WI38 (cell line): ENCODE measurements at regions not wholly inside any gene's neighbourhood (a gene's known extent, or its start where the extent isn't known, plus 50 kb on each side); places are given as distances from the start of the nearest gene placed in this dataset.

Experiments
- H3K4me3 ChIP-seq: 2 replicates; pipeline ENCODE4 v1.5.1; 2011; ENCODE audit warnings: low read depth, mild to moderate bottlenecking, control low read depth, low read length
- TF ChIP-seq, protein P1 (sequence below): IDR thresholded peaks from 2 replicates; pipeline ENCODE4 v1.5.1; 2012; ENCODE audit warnings: low read depth, mild to moderate bottlenecking, control low read depth, low read length

DNA sequence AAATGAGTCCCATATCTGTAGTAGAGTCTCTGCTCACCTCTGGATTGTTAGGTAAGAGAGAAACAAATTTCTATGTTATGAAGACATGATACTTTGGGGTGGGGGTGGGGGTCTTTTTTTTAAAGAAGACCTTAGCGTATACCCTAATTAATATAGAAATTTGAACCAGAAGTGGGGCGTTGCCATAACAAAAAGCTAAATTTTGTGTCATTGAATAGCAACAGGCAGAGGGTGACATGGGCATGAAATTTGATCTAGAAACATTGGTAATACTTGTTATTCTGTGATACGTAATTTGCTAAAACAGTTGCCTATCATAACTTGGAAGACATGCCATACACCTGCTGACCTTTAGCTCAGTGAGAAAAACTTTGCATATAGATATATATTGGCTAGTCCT, 92.3 kb upstream of the SLC38A2 start:
- no peak overlapping the region for H3K4me3 ChIP-seq
- TF ChIP-seq, protein P1, sequence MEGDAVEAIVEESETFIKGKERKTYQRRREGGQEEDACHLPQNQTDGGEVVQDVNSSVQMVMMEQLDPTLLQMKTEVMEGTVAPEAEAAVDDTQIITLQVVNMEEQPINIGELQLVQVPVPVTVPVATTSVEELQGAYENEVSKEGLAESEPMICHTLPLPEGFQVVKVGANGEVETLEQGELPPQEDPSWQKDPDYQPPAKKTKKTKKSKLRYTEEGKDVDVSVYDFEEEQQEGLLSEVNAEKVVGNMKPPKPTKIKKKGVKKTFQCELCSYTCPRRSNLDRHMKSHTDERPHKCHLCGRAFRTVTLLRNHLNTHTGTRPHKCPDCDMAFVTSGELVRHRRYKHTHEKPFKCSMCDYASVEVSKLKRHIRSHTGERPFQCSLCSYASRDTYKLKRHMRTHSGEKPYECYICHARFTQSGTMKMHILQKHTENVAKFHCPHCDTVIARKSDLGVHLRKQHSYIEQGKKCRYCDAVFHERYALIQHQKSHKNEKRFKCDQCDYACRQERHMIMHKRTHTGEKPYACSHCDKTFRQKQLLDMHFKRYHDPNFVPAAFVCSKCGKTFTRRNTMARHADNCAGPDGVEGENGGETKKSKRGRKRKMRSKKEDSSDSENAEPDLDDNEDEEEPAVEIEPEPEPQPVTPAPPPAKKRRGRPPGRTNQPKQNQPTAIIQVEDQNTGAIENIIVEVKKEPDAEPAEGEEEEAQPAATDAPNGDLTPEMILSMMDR = no peak

DNA sequence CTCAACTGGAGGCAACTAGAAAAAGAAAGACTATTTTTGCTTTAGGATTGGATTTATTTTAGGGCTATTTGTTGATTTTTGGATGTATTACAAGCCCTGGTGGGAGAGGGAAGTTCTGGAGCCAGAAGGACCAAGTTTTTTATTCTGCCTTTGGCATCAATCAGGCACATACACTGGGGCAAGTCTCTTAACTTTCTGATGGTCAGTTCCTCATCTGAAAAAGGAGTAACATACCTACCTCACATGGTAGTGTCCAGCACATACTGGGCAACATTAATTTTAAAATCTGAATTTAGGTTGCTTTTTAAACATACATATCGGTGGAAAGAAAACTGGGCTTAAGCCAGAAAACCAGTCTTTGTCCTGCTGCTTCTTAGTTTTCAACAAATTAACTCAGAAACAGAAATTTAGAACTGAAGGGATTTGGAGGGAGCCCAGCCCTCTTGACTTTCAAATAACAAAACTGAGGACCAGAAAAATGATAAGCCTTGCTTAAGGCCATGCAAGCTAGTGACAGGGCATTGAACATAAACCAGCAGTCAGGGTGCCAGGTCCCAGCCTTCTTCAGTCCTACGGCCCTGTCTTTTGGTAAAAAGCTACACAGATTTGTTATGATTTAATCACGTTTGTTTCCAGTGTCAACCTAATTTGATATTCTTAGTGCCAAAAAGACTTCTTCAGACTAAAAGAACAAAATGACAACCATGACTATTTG, 90.2 kb upstream of the SLC38A2 start:
- TF ChIP-seq, protein P1 = no peak
- no peak overlapping the region for H3K4me3 ChIP-seq

DNA sequence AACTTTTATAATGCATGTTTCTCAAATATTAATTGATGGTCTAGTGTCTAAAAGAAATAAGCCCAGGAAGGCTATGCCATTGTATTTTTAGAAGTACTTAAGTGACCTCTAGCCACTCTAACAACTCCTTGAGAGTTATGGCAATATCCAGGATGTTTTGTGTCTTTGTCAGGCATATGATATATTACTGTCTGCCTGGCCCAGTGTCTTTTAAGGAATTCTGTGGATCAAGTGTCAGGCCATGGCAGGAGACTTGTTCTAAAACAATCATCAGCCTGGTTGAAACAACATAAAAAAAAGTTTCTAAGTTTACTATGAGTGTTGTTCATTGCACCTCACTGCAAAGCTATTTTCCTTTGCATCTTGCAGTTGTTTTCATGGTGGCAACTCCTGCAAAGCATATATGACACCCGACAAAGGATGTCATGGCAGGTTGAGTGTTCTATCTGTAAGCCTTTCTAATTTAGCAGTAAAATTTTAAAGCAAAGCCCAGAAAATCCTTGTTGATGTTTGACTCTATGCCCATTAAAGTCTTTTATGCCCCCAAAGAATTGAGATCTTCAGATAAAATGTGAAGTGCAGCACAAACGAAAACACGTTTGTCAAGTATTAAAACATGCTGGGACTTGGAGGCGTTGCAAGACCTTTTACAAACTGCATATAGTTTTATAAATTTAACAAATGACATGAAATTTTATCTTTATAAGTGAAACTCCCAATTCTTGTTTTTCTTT, 89.5 kb upstream of the SLC38A2 start:
- H3K4me3 ChIP-seq = no peak overlapping the region
- TF ChIP-seq, protein P1 = no peak

DNA sequence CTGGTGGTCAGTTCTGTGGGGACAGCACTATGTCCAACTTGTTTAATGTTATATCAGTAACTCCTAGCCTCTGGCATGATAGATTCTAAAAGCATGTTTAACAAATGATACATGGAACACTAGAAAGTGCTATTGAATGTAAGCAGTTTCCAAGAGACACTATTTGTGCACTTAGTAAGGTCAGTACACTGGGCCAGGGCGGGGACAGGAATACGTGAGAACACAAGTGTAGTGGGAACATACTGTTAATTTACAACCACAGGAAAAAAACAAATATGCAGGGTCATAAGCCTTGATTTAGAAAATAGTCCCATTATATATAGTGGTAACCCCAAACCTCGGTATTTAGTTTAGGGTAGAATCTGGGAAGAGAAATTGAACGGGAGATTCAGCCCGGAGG, 88.9 kb upstream of the SLC38A2 start:
- H3K4me3 ChIP-seq = no peak overlapping the region
- TF ChIP-seq, protein P1 = no peak

DNA sequence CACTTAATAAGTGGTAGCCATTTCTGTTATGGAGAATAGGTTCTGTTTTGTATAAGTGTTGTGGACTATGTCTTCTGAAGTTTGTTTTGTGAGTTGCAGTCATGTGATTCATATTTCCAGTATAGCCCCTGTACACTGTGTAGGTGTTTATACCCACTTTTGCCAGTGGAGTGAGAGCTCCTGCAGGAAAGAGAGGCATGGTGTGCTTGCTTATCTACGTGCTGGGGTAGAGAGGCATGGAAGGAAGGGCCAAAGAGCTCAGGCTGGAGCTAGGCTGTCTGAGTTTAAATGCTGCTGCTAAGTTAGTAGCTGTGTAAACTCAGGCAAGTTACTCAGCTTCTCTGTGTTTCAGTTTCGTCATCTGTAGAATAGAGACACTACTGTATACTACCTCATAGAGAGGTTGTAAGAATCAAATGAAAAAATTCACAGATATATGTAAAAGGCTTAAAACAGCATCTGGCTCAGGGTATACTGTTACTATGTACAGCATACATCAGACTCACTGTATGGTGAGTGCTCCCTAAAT, 88.2 kb upstream of the SLC38A2 start:
- TF ChIP-seq, protein P1 = no peak
- H3K4me3 ChIP-seq = no peak overlapping the region

DNA sequence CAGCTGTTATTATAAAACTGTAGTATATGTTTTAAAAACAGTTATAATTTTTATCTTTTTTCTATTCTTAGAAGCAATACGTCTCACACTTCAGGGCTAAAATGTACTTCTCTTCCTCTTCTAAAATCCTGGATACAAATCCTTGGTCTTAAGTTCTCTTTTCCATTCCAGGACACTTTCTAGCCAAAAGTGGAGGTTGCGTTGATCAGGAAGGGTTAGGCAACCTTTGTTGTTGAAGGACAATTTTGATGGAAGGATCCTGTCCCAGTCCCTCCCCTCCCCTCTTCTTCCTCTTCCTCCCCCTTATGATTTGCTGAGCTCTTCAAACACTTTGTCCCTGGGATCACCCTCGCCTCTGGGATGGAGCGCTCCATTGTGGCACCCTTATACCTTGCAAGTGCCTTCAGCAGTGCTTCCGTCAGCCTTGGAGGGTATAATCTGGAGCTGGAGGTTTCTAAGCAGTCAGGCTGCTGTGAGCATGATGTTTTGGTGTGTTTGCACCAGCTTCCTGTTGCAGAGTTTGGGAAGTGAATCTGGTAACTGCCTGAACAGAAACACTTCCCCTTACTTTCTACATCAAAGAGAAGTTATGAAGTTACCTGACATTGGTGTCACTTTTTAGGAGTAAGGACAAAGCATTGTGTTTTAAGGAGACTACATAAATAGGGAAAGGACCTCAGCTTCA, 87.4 kb upstream of the SLC38A2 start:
- TF ChIP-seq, protein P1 = no peak
- H3K4me3 ChIP-seq = no peak overlapping the region
